ENCODE measurements at regions not wholly inside any gene's neighbourhood (a gene's known extent, or its start where the extent isn't known, plus 50 kb on each side); places are given as distances from the start of the nearest gene placed in this dataset.
A peak's percentile ranks its signal among the peaks of the same experiment; 100 is the strongest.

- DNase-seq (ENCODE audit: low read depth in 1 of 2, low spot score in 2 of 2), result no peak
- H3K4me2 ChIP-seq (ENCODE audit: insufficient read depth in 1 of 2, low read depth in 2 of 2, low read length in 2 of 2), result no peak overlapping the region
- no peak overlapping the region for H4K5ac ChIP-seq (ENCODE audit: insufficient read length, low read depth, low read length)
- no peaks in the 10 kb centered on the region for H3K27me3 ChIP-seq (replicated peaks in 1 of 4; ENCODE audit: control insufficient read depth in 3 of 4, extremely low read depth in 1 of 4, insufficient read depth in 3 of 4, low read length in 3 of 4)
- no peak overlapping the region for H2BK12ac ChIP-seq (ENCODE audit: low read depth, low read length)
- no peak overlapping the region for H2AFZ ChIP-seq (ENCODE audit: low read length)
- TF ChIP-seq SUZ12 (IDR thresholded peaks at IDR 0.05; ENCODE audit: low read length) (no peak), CEBPB (IDR thresholded peaks at IDR 0.05; ENCODE audit: low read depth, low read length) (0 out of 2 replicates have a peak, but pooled peaks have one; percentile 42), SIX5 (IDR thresholded peaks at IDR 0.05; ENCODE audit: low read depth, low read length) (no peak)
- no peaks in the 10 kb centered on the region; a peak in 1 of 8 replicates for H3K36me3 ChIP-seq (ENCODE audit: control insufficient read depth in 2 of 4, insufficient read depth in 4 of 4, low read length in 3 of 4)
- H3K23ac ChIP-seq (ENCODE audit: insufficient read length), result no peak overlapping the region
- no peak overlapping the region for H2AK5ac ChIP-seq (ENCODE audit: low read depth, low read length)
- no peak overlapping the region for H3K56ac ChIP-seq (replicated peaks; ENCODE audit: insufficient read length, low read depth, low read length)
- 90% methylated on average over 8 of the region's 8 CpGs; no CpG with 5 or more reads in 1 of the 2 experiments for WGBS, 2 experiments (ENCODE audit: extremely low coverage in 1 of 2, insufficient coverage in 1 of 2, insufficient read length in 1 of 2, insufficient replicate concordance in 2 of 2, low coverage in 1 of 2, low lambda C conversion rate in 2 of 2, missing lambda C conversion rate in 1 of 2)
- peaks cover 2% of the 10 kb centered on the region; the same call in 1 of the 2 replicates for H3K23me2 ChIP-seq (ENCODE audit: low read depth, low read length)
- no peaks in the 10 kb centered on the region for H3K79me1 ChIP-seq (ENCODE audit: low read depth, low read length)
- peaks cover 0 to 4% of the 10 kb centered on the region in 2 experiments for H4K20me1 ChIP-seq (replicated peaks in 1 of 2; ENCODE audit: control insufficient read depth in 1 of 2, insufficient read depth in 2 of 2, low read length in 2 of 2)
- H4K91ac ChIP-seq (replicated peaks; ENCODE audit: insufficient read length, low read length), result no peak overlapping the region
- peaks cover 0 to 3% (median 2%) of the 10 kb centered on the region in 4 experiments; a peak in 3 of 7 replicates for H3K4me1 ChIP-seq (replicated peaks in 1 of 4; ENCODE audit: control insufficient read depth in 3 of 4, insufficient read depth in 4 of 4, low read length in 3 of 4)
- H4K8ac ChIP-seq (ENCODE audit: extremely low read depth, insufficient read depth, low read length), result no peak overlapping the region
- no peak overlapping the region for H2BK5ac ChIP-seq (ENCODE audit: low read depth, low read length)
- no peak overlapping the region for H2BK15ac ChIP-seq (ENCODE audit: low read length)
- no peaks in the 10 kb centered on the region for H3K79me2 ChIP-seq (ENCODE audit: control insufficient read depth in 1 of 2, insufficient read depth in 2 of 2, low read length in 2 of 2)
- H2BK120ac ChIP-seq (replicated peaks; ENCODE audit: low read depth, low read length), result no peak overlapping the region
- H3K4me3 ChIP-seq (ENCODE audit: extremely low read depth in 1 of 4, insufficient read depth in 2 of 4, low read depth in 3 of 4, low read length in 4 of 4), result no peak overlapping the region
- H2BK20ac ChIP-seq (ENCODE audit: low read length), result no peak overlapping the region
- FAIRE-seq, result no peak
- no peak overlapping the region for H3K18ac ChIP-seq (ENCODE audit: extremely low read depth, low read length)
- H3K9ac ChIP-seq (replicated peaks in 1 of 4; ENCODE audit: extremely low read depth in 1 of 4, low read depth in 3 of 4, low read length in 3 of 4), result no peak overlapping the region
- ChIA-PET CTCF (ENCODE audit: partially characterized antibody) (no interaction called here), POLR2A (ENCODE audit: partially characterized antibody) (no interaction called here)
- no peaks in the 10 kb centered on the region for H3K9me3 ChIP-seq (ENCODE audit: insufficient read depth in 2 of 2, low read depth in 1 of 2, low read length in 1 of 2)
- no peak overlapping the region for H3K27ac ChIP-seq (ENCODE audit: low read depth, low read length)
- no peak overlapping the region for H3K4ac ChIP-seq (replicated peaks; ENCODE audit: insufficient read length, low read depth, low read length)
- H3K14ac ChIP-seq (ENCODE audit: insufficient read length), result no peak overlapping the region
These were observed 128.5 kb downstream of the ACKR3 start for GRCh38 chr2:236698016-236698627.

All from H1 (cell line).